IPS-18a (cell line): ENCODE measurements at regions not wholly inside any gene's neighbourhood (a gene's known extent, or its start where the extent isn't known, plus 50 kb on each side); places are given as distances from the start of the nearest gene placed in this dataset.

Experiments used
- H3K27ac ChIP-seq: one replicate; pipeline ENCODE4 v1.5.1; 2013; ENCODE audit warnings: low read length
- H3K27me3 ChIP-seq: one replicate; pipeline ENCODE4 v1.6.1; 2013; ENCODE audit warnings: mild to moderate bottlenecking, low read length; ENCODE audit not compliant: control insufficient read depth, insufficient read depth
- H3K36me3 ChIP-seq: one replicate; pipeline ENCODE4 v1.6.1; 2013; ENCODE audit warnings: low read depth, low read length; ENCODE audit not compliant: control insufficient read depth
- H3K4me1 ChIP-seq: one replicate; pipeline ENCODE4 v1.6.1; 2013; ENCODE audit warnings: low read depth, low read length; ENCODE audit not compliant: control insufficient read depth
- H3K4me3 ChIP-seq: one replicate; pipeline ENCODE4 v1.5.1; 2013; ENCODE audit warnings: low read length
- H3K9ac ChIP-seq: one replicate; pipeline ENCODE4 v1.6.1; 2013; ENCODE audit warnings: mild to moderate bottlenecking, low read length, moderate library complexity
- H3K9me3 ChIP-seq: one replicate; pipeline ENCODE4 v1.6.1; 2013; ENCODE audit warnings: low read depth, low read length; ENCODE audit not compliant: control insufficient read depth

GRCh38 chr1:238892612-238893011 is 493.8 kb upstream of the CHRM3 start:
- Histone ChIP-seq H3K9me3 (no peaks in the 10 kb centered on the region), H3K27ac (no peak overlapping the region), H3K27me3 (no peaks in the 10 kb centered on the region), H3K36me3 (no peaks in the 10 kb centered on the region), H3K4me1 (no peaks in the 10 kb centered on the region), H3K4me3 (no peak overlapping the region), H3K9ac (no peak overlapping the region)

GRCh38 chr1:238861342-238862066 is 524.9 kb upstream of the CHRM3 start:
- Histone ChIP-seq H3K9me3 (no peaks in the 10 kb centered on the region), H3K4me3 (no peak overlapping the region), H3K36me3 (no peaks in the 10 kb centered on the region), H3K27me3 (no peaks in the 10 kb centered on the region), H3K9ac (no peak overlapping the region), H3K27ac (no peak overlapping the region), H3K4me1 (no peaks in the 10 kb centered on the region)

GRCh38 chr1:238833919-238834318 is 552.4 kb upstream of the CHRM3 start:
- Histone ChIP-seq H3K27ac (no peak overlapping the region), H3K9me3 (peaks cover 18% of the 10 kb centered on the region), H3K4me1 (no peaks in the 10 kb centered on the region), H3K9ac (no peak overlapping the region), H3K36me3 (no peaks in the 10 kb centered on the region), H3K4me3 (no peak overlapping the region), H3K27me3 (no peaks in the 10 kb centered on the region)

- Histone ChIP-seq H3K36me3 (no peaks in the 10 kb centered on the region), H3K27me3 (no peaks in the 10 kb centered on the region), H3K27ac (no peak overlapping the region), H3K9me3 (peaks cover 18% of the 10 kb centered on the region), H3K4me3 (no peak overlapping the region), H3K4me1 (no peaks in the 10 kb centered on the region), H3K9ac (no peak overlapping the region)
Measured at GRCh38 chr1:238832106-238832505, 554.3 kb upstream of the CHRM3 start.

- no peaks in the 10 kb centered on the region for H3K36me3 ChIP-seq
- no peak overlapping the region for H3K27ac ChIP-seq
- H3K9ac ChIP-seq: no peak overlapping the region
- H3K4me3 ChIP-seq: no peak overlapping the region
- no peaks in the 10 kb centered on the region for H3K27me3 ChIP-seq
- peaks cover 18% of the 10 kb centered on the region for H3K9me3 ChIP-seq
- H3K4me1 ChIP-seq: no peaks in the 10 kb centered on the region
Measured at GRCh38 chr1:238830036-238830611, 556.2 kb upstream of the CHRM3 start.

- no peaks in the 10 kb centered on the region for H3K4me1 ChIP-seq
- H3K9me3 ChIP-seq: peaks cover 14% of the 10 kb centered on the region
- no peak overlapping the region for H3K9ac ChIP-seq
- no peak overlapping the region for H3K4me3 ChIP-seq
- no peaks in the 10 kb centered on the region for H3K36me3 ChIP-seq
- H3K27me3 ChIP-seq: no peaks in the 10 kb centered on the region
- H3K27ac ChIP-seq: no peak overlapping the region
Measured at GRCh38 chr1:238826891-238827290, 559.5 kb upstream of the CHRM3 start.

GRCh38 chr1:238823416-238823815 is 563.0 kb upstream of the CHRM3 start:
- H3K9me3 ChIP-seq: no peaks in the 10 kb centered on the region
- H3K36me3 ChIP-seq: no peaks in the 10 kb centered on the region
- no peaks in the 10 kb centered on the region for H3K27me3 ChIP-seq

GRCh38 chr1:238811211-238811879 is 575.0 kb upstream of the CHRM3 start:
- no peak overlapping the region for H3K4me3 ChIP-seq
- no peak overlapping the region for H3K9ac ChIP-seq
- H3K27me3 ChIP-seq: no peaks in the 10 kb centered on the region
- no peaks in the 10 kb centered on the region for H3K4me1 ChIP-seq
- H3K36me3 ChIP-seq: no peaks in the 10 kb centered on the region
- H3K9me3 ChIP-seq: no peaks in the 10 kb centered on the region
- no peak overlapping the region for H3K27ac ChIP-seq

More at GRCh38 chr1:238823416-238823815, 563.0 kb upstream of the CHRM3 start:
- Histone ChIP-seq H3K4me1 (no peaks in the 10 kb centered on the region), H3K4me3 (no peak overlapping the region), H3K9ac (no peak overlapping the region), H3K27ac (no peak overlapping the region)

GRCh38 chr1:238790882-238791281 is 595.5 kb upstream of the CHRM3 start:
- Histone ChIP-seq H3K4me3 (no peak overlapping the region), H3K9ac (no peak overlapping the region), H3K9me3 (no peaks in the 10 kb centered on the region), H3K27me3 (no peaks in the 10 kb centered on the region), H3K36me3 (no peaks in the 10 kb centered on the region), H3K4me1 (no peaks in the 10 kb centered on the region), H3K27ac (no peak overlapping the region)

GRCh38 chr1:238789916-238790667 is 596.3 kb upstream of the CHRM3 start:
- Histone ChIP-seq H3K9me3 (no peaks in the 10 kb centered on the region), H3K4me3 (no peak overlapping the region)

GRCh38 chr1:238787471-238787870 is 598.9 kb upstream of the CHRM3 start:
- Histone ChIP-seq H3K27me3 (no peaks in the 10 kb centered on the region), H3K27ac (no peak overlapping the region), H3K36me3 (no peaks in the 10 kb centered on the region), H3K4me1 (no peaks in the 10 kb centered on the region), H3K9ac (no peak overlapping the region), H3K4me3 (no peak overlapping the region), H3K9me3 (no peaks in the 10 kb centered on the region)

More at GRCh38 chr1:238789916-238790667, 596.3 kb upstream of the CHRM3 start:
- Histone ChIP-seq H3K4me1 (no peaks in the 10 kb centered on the region), H3K27me3 (no peaks in the 10 kb centered on the region), H3K27ac (no peak overlapping the region), H3K9ac (no peak overlapping the region), H3K36me3 (no peaks in the 10 kb centered on the region)
